Prostate gland (tissue), 2 donors: ENCODE measurements at regions not wholly inside any gene's neighbourhood (a gene's known extent, or its start where the extent isn't known, plus 50 kb on each side); places are given as distances from the start of the nearest gene placed in this dataset.

Source experiments
- DNase-seq: peaks from one replicate; pipeline ENCODE4 v3.0.0-alpha.2; 2019; ENCODE audit warnings: low spot score
- H3K27ac ChIP-seq, 2 donors: fragments of 200-600 bp; sonication (generic); 2 replicates each; pipeline ENCODE4 v1.5.1; 2017 to 2019
- H3K27me3 ChIP-seq: fragments of 200-600 bp; sonication (generic); replicated peaks from 2 replicates; pipeline ENCODE4 v1.5.1; 2019; ENCODE audit not compliant: insufficient read depth
- H3K36me3 ChIP-seq, 2 donors: fragments of 200-600 bp; sonication (generic); 1 replicate in 1 of 2; 2 replicates in 1 of 2; pipeline versions ENCODE4 v1.5.1 to v1.8.1; 2017 to 2019
- H3K4me1 ChIP-seq: fragments of 200-600 bp; sonication (generic); replicated peaks from 2 replicates; pipeline ENCODE4 v1.5.1; 2019
- H3K4me3 ChIP-seq, 2 donors: fragments of 200-600 bp; sonication (generic); 2 replicates each; pipeline ENCODE4 v1.5.1; 2017 to 2019
- H3K9me3 ChIP-seq: fragments of 200-600 bp; sonication (generic); 2 replicates; pipeline ENCODE4 v1.5.1; 2017
- POLR2A ChIP-seq: fragments of 450-650 bp; IDR thresholded peaks from one replicate; pipeline ENCODE4 v1.6.1; 2016; ENCODE audit warnings: antibody characterized with exemption, mild to moderate bottlenecking
- POLR2AphosphoS5 ChIP-seq: sonication (generic); formaldehyde crosslinking; IDR thresholded peaks from one replicate; pipeline ENCODE4 v1.6.1; 2017; ENCODE audit warnings: antibody characterized with exemption
- WGBS: methylation state at CpG from one replicate; pipeline ENCODE4 v1.1.5; 2018; 5-methylcytosine and 5-hydroxymethylcytosine counted together
- intact Hi-C: fragments of 100-400 bp; cut with DNase I; formaldehyde crosslinking; loops from one replicate; pipeline ENCODE4 v1.14.2; 2022
- TF ChIP-seq, protein P1 (sequence below), 4 experiments: fragments of 200-600 bp in 2 of 4; fragments of 450-650 bp in 2 of 4; sonication (generic) in 2 of 4; IDR thresholded peaks; 1 replicate in 3 of 4; 2 replicates in 1 of 4; pipeline ENCODE4 v1.5.1; 2016 to 2019; ENCODE audit warnings: antibody characterized with exemption in 4 of 4, mild to moderate bottlenecking in 2 of 4, moderate library complexity in 2 of 4

DNA sequence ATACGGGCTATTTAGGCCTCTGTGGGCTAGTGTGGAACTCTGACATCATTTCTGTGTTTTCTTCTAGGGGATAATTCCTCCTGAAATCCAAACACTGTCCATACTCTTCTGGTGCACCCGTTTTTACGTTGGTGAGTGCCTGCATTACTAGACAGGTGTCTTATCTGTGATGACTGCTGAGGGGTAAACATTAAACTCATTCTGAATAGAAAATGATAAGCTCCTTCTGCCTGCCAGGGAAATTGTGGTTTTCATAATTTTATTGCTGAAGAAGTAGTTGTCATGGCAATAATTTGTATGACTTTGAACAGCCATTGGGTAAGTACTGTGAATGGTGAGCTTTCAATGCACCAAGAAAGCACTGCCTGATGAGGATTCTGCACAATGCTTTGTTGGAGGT lies 705.6 kb downstream of the UTRN start:
- 79% methylated on average over 3 of the region's 3 CpGs for WGBS
- H3K27ac ChIP-seq = no peak overlapping the region
- no peaks in the 10 kb centered on the region for H3K36me3 ChIP-seq
- H3K9me3 ChIP-seq = no peaks in the 10 kb centered on the region
- H3K4me3 ChIP-seq = no peak overlapping the region
- H3K4me1 ChIP-seq = no peaks in the 10 kb centered on the region
- TF ChIP-seq POLR2A (no peak), POLR2AphosphoS5 (no peak)
- TF ChIP-seq, protein P1, sequence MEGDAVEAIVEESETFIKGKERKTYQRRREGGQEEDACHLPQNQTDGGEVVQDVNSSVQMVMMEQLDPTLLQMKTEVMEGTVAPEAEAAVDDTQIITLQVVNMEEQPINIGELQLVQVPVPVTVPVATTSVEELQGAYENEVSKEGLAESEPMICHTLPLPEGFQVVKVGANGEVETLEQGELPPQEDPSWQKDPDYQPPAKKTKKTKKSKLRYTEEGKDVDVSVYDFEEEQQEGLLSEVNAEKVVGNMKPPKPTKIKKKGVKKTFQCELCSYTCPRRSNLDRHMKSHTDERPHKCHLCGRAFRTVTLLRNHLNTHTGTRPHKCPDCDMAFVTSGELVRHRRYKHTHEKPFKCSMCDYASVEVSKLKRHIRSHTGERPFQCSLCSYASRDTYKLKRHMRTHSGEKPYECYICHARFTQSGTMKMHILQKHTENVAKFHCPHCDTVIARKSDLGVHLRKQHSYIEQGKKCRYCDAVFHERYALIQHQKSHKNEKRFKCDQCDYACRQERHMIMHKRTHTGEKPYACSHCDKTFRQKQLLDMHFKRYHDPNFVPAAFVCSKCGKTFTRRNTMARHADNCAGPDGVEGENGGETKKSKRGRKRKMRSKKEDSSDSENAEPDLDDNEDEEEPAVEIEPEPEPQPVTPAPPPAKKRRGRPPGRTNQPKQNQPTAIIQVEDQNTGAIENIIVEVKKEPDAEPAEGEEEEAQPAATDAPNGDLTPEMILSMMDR (IDR thresholded peaks at IDR 0.05) = no peak
- DNase-seq = no peak
- intact Hi-C loops = no loop called here
- no peaks in the 10 kb centered on the region for H3K27me3 ChIP-seq

DNA sequence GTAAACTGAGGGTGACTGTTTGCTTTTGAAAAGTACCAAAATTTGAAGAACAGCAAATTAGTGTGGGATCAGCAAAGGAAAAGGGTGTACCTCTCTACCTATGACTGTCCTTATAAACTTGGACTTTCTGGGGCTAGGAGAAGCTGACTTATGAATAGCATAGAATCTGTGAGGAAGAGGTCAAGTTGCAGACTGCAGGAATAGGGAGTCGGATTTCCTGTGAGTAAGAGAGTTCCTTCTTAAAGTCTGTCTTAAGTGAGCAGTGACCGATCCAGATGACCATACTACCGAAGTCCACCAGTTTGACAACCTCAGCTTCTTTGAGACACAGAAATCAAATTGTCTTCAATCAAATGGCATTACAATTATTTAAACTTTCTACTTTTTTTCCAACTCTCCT lies 708.7 kb downstream of the UTRN start:
- H3K27ac ChIP-seq = no peak overlapping the region
- H3K27me3 ChIP-seq = no peaks in the 10 kb centered on the region
- H3K4me1 ChIP-seq = no peaks in the 10 kb centered on the region
- DNase-seq = no peak
- H3K36me3 ChIP-seq = no peaks in the 10 kb centered on the region
- no peak for TF ChIP-seq POLR2AphosphoS5
- no peak for TF ChIP-seq POLR2A
- TF ChIP-seq, protein P1 (IDR thresholded peaks at IDR 0.05) = no peak
- no peak overlapping the region for H3K4me3 ChIP-seq
- intact Hi-C loops = no loop called here
- H3K9me3 ChIP-seq = no peaks in the 10 kb centered on the region
- 84% methylated on average over 3 of the region's 3 CpGs for WGBS

DNA sequence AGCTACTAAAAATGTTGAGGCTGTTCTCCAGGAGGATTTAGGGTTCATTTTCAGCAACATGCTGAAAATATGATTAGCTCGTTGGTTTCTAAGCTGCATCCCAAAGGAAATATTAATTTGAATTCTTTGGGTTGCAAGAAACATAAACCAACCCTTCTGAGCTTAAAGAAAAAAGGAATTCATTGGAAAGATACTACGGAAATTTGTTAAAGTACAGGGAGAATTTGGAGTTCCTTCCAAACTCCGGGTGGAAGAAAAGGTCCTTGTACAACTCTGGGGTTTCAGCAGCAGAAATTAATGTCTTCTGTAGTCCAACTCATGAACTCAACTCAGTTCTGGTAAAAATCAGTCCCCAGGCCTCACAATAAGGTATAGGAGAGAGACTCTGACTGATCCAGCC lies 712.9 kb downstream of the UTRN start:
- intact Hi-C loops = no loop called here
- TF ChIP-seq POLR2AphosphoS5 (no peak), POLR2A (no peak)
- TF ChIP-seq, protein P1 (IDR thresholded peaks at IDR 0.05) = no peak
- H3K36me3 ChIP-seq = no peaks in the 10 kb centered on the region
- WGBS = 90% methylated on average over 3 of the region's 3 CpGs
- H3K27ac ChIP-seq = no peak overlapping the region
- no peaks in the 10 kb centered on the region for H3K27me3 ChIP-seq
- DNase-seq = no peak
- H3K4me3 ChIP-seq = no peak overlapping the region
- H3K4me1 ChIP-seq = no peaks in the 10 kb centered on the region
- no peaks in the 10 kb centered on the region for H3K9me3 ChIP-seq

DNA sequence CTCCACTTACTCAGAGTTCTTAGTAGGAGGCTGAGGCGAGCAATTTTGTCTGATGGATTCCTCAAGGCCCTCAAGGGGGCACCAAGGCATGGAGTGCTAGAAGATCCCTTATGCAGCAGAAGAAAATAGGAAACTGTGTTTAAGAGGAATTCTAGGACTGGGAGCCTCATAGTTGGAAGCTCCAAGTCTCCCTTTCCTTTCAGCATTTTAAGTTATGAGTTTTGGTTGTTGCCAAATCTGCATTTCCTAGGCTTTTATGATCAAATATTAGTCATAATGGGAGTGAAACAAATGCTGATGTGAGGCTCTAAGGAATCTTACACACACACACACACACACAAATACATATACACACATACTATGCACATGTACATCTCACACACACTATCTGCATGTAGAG lies 714.0 kb downstream of the UTRN start:
- Histone ChIP-seq H3K4me1 (no peaks in the 10 kb centered on the region), H3K36me3 (no peaks in the 10 kb centered on the region), H3K27me3 (no peaks in the 10 kb centered on the region), H3K4me3 (no peak overlapping the region), H3K27ac (no peak overlapping the region), H3K9me3 (no peaks in the 10 kb centered on the region)
- DNase-seq = no peak
- intact Hi-C loops = no loop called here
- WGBS = 85% methylated on average over 1 of the region's 1 CpG
- no peak for TF ChIP-seq POLR2AphosphoS5
- TF ChIP-seq, protein P1 (IDR thresholded peaks at IDR 0.05) = no peak
- TF ChIP-seq POLR2A = no peak

DNA sequence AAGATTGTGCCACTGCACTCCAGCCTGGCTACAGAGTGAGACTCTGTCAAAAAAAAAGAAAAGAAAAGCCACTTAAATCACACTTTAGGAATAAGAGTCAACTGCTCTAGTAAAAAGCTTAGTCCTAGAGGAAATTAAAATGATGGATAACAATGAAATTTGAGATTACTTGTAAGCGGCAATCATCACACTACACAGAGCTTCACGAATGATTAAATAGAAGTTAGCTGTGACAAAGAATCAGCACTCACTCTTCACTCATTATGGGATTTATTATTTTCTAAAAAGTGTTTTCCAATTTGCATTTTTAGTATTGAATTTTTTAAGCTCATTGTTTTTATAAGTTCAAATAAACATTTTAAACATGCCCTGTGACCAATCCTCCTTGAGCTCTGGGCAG lies 718.0 kb downstream of the UTRN start:
- H3K4me3 ChIP-seq = no peak overlapping the region
- no peak overlapping the region for H3K27ac ChIP-seq
- H3K9me3 ChIP-seq = no peaks in the 10 kb centered on the region
- H3K27me3 ChIP-seq = no peaks in the 10 kb centered on the region
- no peak for TF ChIP-seq POLR2AphosphoS5
- no peak for TF ChIP-seq POLR2A
- TF ChIP-seq, protein P1 (IDR thresholded peaks at IDR 0.05) = no peak
- no peak for DNase-seq
- H3K36me3 ChIP-seq = no peaks in the 10 kb centered on the region
- no peaks in the 10 kb centered on the region for H3K4me1 ChIP-seq
- WGBS = 62% methylated on average over 2 of the region's 2 CpGs
- intact Hi-C loops = no loop called here
